Osteocyte (in vitro differentiated cells): ENCODE measurements at regions not wholly inside any gene's neighbourhood (a gene's known extent, or its start where the extent isn't known, plus 50 kb on each side); places are given as distances from the start of the nearest gene placed in this dataset.

Experiments
- DNase-seq: peaks from one replicate; pipeline ENCODE4 v3.0.0; 2021; ENCODE audit warnings: mixed read lengths; ENCODE audit not compliant: unreplicated experiment; ENCODE audit errors: extremely low spot score
- H3K27ac Mint-ChIP-seq: one replicate; pipeline ENCODE4 v1.8.0; 2021; ENCODE audit warnings: mild to moderate bottlenecking, mixed read lengths; ENCODE audit not compliant: unreplicated experiment
- H3K27me3 Mint-ChIP-seq: one replicate; pipeline ENCODE4 v1.8.0; 2021; ENCODE audit warnings: mixed read lengths; ENCODE audit not compliant: unreplicated experiment
- H3K36me3 Mint-ChIP-seq: one replicate; pipeline ENCODE4 v1.8.0; 2021; ENCODE audit warnings: mixed read lengths; ENCODE audit not compliant: unreplicated experiment
- H3K4me1 Mint-ChIP-seq: one replicate; pipeline ENCODE4 v1.8.0; 2021; ENCODE audit warnings: mixed read lengths; ENCODE audit not compliant: unreplicated experiment
- H3K4me3 Mint-ChIP-seq: one replicate; pipeline ENCODE4 v1.8.0; 2021; ENCODE audit warnings: mild to moderate bottlenecking, moderate library complexity, mixed read lengths; ENCODE audit not compliant: unreplicated experiment
- H3K9me3 Mint-ChIP-seq: one replicate; pipeline ENCODE4 v1.8.0; 2021; ENCODE audit warnings: mixed read lengths; ENCODE audit not compliant: unreplicated experiment
- TF ChIP-seq, protein P1 (sequence below): fragments of 200-600 bp; sonication (generic); IDR thresholded peaks from 2 replicates; pipeline ENCODE4 v1.5.0; 2021; ENCODE audit warnings: antibody characterized with exemption, mild to moderate bottlenecking, moderate library complexity

DNA sequence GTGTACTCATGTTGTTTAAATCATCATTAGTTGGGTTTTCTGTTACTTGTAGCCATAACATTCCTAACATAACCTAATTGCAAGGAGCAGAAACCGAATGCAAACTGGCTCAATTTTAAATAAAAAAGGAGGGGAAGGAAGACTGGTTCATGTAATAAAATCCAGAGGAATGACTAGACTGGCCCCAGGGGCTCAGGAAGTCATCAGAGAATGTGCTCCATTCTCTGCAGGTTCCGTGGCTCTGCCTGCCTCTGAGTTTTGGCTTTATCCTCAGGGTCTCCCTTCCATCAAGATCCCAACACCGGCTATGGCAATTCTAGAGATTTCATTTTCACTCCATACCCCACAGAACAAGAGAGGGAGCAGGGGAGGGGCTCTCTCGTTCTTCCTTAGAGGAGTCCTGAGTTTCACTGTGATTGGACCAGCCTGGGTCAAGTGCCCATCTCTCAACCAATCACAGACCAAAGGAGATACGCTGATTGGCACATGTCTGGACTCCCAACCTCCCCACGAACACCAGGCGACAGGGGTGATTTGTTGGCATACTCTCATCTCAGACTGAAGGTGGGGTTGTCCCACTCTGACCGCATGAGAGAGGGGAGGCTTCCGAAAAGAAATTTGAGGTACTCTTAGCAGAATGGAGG is 64.8 kb downstream of the NPPC start:
- Mint-ChIP-seq H3K4me1 (peaks cover 4% of the 10 kb centered on the region), H3K9me3 (peaks cover 8% of the 10 kb centered on the region), H3K4me3 (no peak overlapping the region), H3K27me3 (peaks cover 8% of the 10 kb centered on the region), H3K27ac (no peak overlapping the region), H3K36me3 (peaks cover 3% of the 10 kb centered on the region)
- TF ChIP-seq, protein P1, sequence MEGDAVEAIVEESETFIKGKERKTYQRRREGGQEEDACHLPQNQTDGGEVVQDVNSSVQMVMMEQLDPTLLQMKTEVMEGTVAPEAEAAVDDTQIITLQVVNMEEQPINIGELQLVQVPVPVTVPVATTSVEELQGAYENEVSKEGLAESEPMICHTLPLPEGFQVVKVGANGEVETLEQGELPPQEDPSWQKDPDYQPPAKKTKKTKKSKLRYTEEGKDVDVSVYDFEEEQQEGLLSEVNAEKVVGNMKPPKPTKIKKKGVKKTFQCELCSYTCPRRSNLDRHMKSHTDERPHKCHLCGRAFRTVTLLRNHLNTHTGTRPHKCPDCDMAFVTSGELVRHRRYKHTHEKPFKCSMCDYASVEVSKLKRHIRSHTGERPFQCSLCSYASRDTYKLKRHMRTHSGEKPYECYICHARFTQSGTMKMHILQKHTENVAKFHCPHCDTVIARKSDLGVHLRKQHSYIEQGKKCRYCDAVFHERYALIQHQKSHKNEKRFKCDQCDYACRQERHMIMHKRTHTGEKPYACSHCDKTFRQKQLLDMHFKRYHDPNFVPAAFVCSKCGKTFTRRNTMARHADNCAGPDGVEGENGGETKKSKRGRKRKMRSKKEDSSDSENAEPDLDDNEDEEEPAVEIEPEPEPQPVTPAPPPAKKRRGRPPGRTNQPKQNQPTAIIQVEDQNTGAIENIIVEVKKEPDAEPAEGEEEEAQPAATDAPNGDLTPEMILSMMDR = no peak
- peak; percentile 36 for DNase-seq
